Esophagus muscularis mucosa (tissue), 4 donors: ENCODE measurements at regions not wholly inside any gene's neighbourhood (a gene's known extent, or its start where the extent isn't known, plus 50 kb on each side); places are given as distances from the start of the nearest gene placed in this dataset.

ENCODE experiments used
- CTCF ChIP-seq, 3 experiments: fragments of 200-600 bp in 2 of 3; fragments of 450-650 bp in 1 of 3; sonication (generic) in 2 of 3; IDR thresholded peaks; one replicate each; pipeline ENCODE4 v1.5.1; 2017 to 2019; ENCODE audit warnings: antibody characterized with exemption in 3 of 3, mild to moderate bottlenecking in 2 of 3, moderate library complexity in 1 of 3
- EP300 ChIP-seq: sonication (generic); formaldehyde crosslinking; IDR thresholded peaks from one replicate; pipeline ENCODE4 v1.6.1; 2017; ENCODE audit warnings: antibody characterized with exemption
- POLR2A ChIP-seq: fragments of 450-650 bp; IDR thresholded peaks from one replicate; pipeline ENCODE4 v1.6.1; 2017; ENCODE audit warnings: antibody characterized with exemption, moderate library complexity, mild to moderate bottlenecking, low read depth
- POLR2AphosphoS5 ChIP-seq, 2 donors: sonication (generic); formaldehyde crosslinking; IDR thresholded peaks; one replicate each; pipeline ENCODE4 v1.6.1; 2017; ENCODE audit warnings: antibody characterized with exemption in 2 of 2

GRCh38 chr10:10517866-10518265 lies 499.8 kb upstream of the CELF2 start:
- TF ChIP-seq POLR2AphosphoS5 (IDR thresholded peaks at IDR 0.05) (no peak), POLR2A (no peak), CTCF (IDR thresholded peaks at IDR 0.05) (no peak), EP300 (no peak)
